K562 (cell line): ENCODE measurements at regions not wholly inside any gene's neighbourhood (a gene's known extent, or its start where the extent isn't known, plus 50 kb on each side); places are given as distances from the start of the nearest gene placed in this dataset.

ENCODE experiments used
- ATAC-seq: fragments of 200-7000 bp; cut with Tn5 transposase; 3 replicates; pipeline ENCODE4 v1.9.1; 2020; ENCODE audit warnings: moderate library complexity
- BruUV-seq: library from RNA; stranded (reverse); fragments of 400-500 nt; replicated peaks from 2 replicates; lab custom pipeline; 2021; lab: Mats Ljungman, UMichigan
- CTCF ChIA-PET: fragments of 300-600 bp; formaldehyde crosslinking; extraction: SDS; loops from one replicate; lab custom pipeline; 2021; ENCODE audit warnings: low intra/inter-chr PET ratio; lab: Yijun Ruan, JAX
- POLR2A ChIA-PET: fragments of 300-600, 350-650 bp; sonication (Branson Sonifier 250); formaldehyde crosslinking; extraction: SDS; loops from one replicate; lab custom pipeline; 2021; ENCODE audit warnings: antibody characterized with exemption, inconsistent platforms; lab: Yijun Ruan, JAX
- DNase-seq, 4 experiments: peaks; one replicate each; pipeline versions ENCODE4 v3.0.0 to v3.0.0-alpha.2; 2011 to 2018; ENCODE audit warnings: low spot score in 3 of 4, mixed read lengths in 3 of 4; ENCODE audit errors: extremely low read depth in 1 of 4
- FAIRE-seq: peaks from 2 replicates; lab custom pipeline; 2011; peaks lifted over from hg19 to GRCh38; lab: Jason Lieb, UNC
- H2AFZ ChIP-seq: 2 replicates; pipeline ENCODE4 v1.6.0; 2011; ENCODE audit warnings: low read depth, low read length, control low read depth, inconsistent platforms
- H3K27ac ChIP-seq: fragments of 200-600 bp; 3 replicates; pipeline ENCODE4 v1.8.0; 2011; ENCODE audit warnings: low read depth, mild to moderate bottlenecking, control low read depth, inconsistent platforms, low read length, moderate library complexity, mixed read lengths; ENCODE audit errors: extremely low read depth
- H3K27me3 ChIP-seq, 2 experiments: fragments of 300-600 bp in 1 of 2; 2 replicates in 1 of 2; 3 replicates in 1 of 2; pipeline versions ENCODE4 v1.6.0 to v1.8.0; 2011; ENCODE audit warnings: inconsistent platforms in 2 of 2, low read length in 2 of 2, mild to moderate bottlenecking in 1 of 2, mixed read lengths in 1 of 2, moderate library complexity in 1 of 2; ENCODE audit not compliant: control insufficient read depth in 2 of 2, insufficient read depth in 2 of 2
- H3K36me3 ChIP-seq: fragments of 300-600 bp; 3 replicates; pipeline ENCODE4 v1.8.0; 2011; ENCODE audit warnings: mild to moderate bottlenecking, low read length, inconsistent platforms; ENCODE audit not compliant: control insufficient read depth, insufficient read depth
- H3K4me1 ChIP-seq, 2 experiments: fragments of 200-600 bp in 1 of 2; replicated peaks in 1 of 2; 2 replicates in 1 of 2; 3 replicates in 1 of 2; pipeline versions ENCODE4 v1.5.1 to v1.8.0; 2011; ENCODE audit warnings: inconsistent platforms in 2 of 2, low read length in 2 of 2, mild to moderate bottlenecking in 1 of 2, mixed read lengths in 1 of 2, moderate library complexity in 1 of 2; ENCODE audit not compliant: control insufficient read depth in 2 of 2, insufficient read depth in 2 of 2
- H3K4me2 ChIP-seq: 2 replicates; pipeline ENCODE4 v1.6.1; 2011; ENCODE audit warnings: low read length, control low read depth, inconsistent platforms, mixed read lengths; ENCODE audit not compliant: insufficient read depth
- H3K4me3 ChIP-seq: fragments of 200-600 bp; sonication (generic), shearing (Covaris generic); 2 replicates; pipeline ENCODE4 v1.5.1; 2016; ENCODE audit warnings: control low read depth, inconsistent platforms
- H3K79me2 ChIP-seq: fragments of 200-600 bp; 3 replicates; pipeline ENCODE4 v1.8.0; 2011; ENCODE audit warnings: low read length, inconsistent platforms; ENCODE audit not compliant: control insufficient read depth, insufficient read depth
- H3K9ac ChIP-seq, 2 experiments: 2 replicates each; pipeline versions ENCODE4 v1.6.0 to v1.6.1; 2011; ENCODE audit warnings: low read depth in 2 of 2, low read length in 2 of 2, control low read depth in 1 of 2, inconsistent platforms in 1 of 2, mild to moderate bottlenecking in 1 of 2, mixed read lengths in 1 of 2; ENCODE audit not compliant: insufficient read depth in 1 of 2
- H3K9me1 ChIP-seq: one replicate; pipeline ENCODE4 v1.6.0; 2011; ENCODE audit warnings: inconsistent platforms, mild to moderate bottlenecking, low read length, moderate library complexity; ENCODE audit not compliant: control insufficient read depth, insufficient read depth
- H3K9me3 ChIP-seq: replicated peaks from 2 replicates; pipeline ENCODE4 v1.5.1; 2011; ENCODE audit warnings: low read depth, low read length, inconsistent platforms; ENCODE audit not compliant: control insufficient read depth, insufficient read depth
- H4K20me1 ChIP-seq: replicated peaks from 2 replicates; pipeline ENCODE4 v1.6.1; 2011; ENCODE audit warnings: low read length, inconsistent platforms, mixed read lengths; ENCODE audit not compliant: control insufficient read depth, insufficient read depth
- KLF6 ChIP-seq: fragments of 250-450 bp; sonication (Bioruptor Pico); IDR thresholded peaks from 2 replicates; pipeline ENCODE4 v1.4.0; 2020; ENCODE audit warnings: mild to moderate bottlenecking, moderate library complexity, borderline replicate concordance
- MLLT1 ChIP-seq, 2 experiments: fragments of 450-650 bp; IDR thresholded peaks; 2 replicates each; pipeline ENCODE4 v1.6.1; 2016
- PML ChIP-seq: IDR thresholded peaks from 2 replicates; pipeline ENCODE4 v1.6.1; 2012; ENCODE audit warnings: low read length, inconsistent platforms
- ZBTB11 ChIP-seq, 3 experiments: fragments of 200-800 bp in 1 of 3; fragments of 250-450 bp in 1 of 3; fragments of 450-650 bp in 1 of 3; sonication (Bioruptor Pico) in 1 of 3; sonication (Bioruptor generic) in 1 of 3; formaldehyde crosslinking in 1 of 3; IDR thresholded peaks; 2 replicates each; pipeline versions ENCODE4 v1.6.1 to v1.8.0; 2016 to 2022; ENCODE audit warnings: mild to moderate bottlenecking in 2 of 3, missing genetic modification characterization in 2 of 3, missing compliant biosample characterization in 1 of 3, moderate library complexity in 1 of 3
- ZNF518B ChIP-seq: fragments of 250-450 bp; sonication (Bioruptor Pico); IDR thresholded peaks from 2 replicates; pipeline ENCODE4 v1.5.0; 2021; ENCODE audit warnings: mild to moderate bottlenecking, moderate library complexity
- WGBS: fragments of 100-300 bp; shearing (Covaris generic); methylation state at CpG from one replicate; pipeline ENCODE4 v1.1.6; 2016; ENCODE audit warnings: low coverage, mixed read lengths; ENCODE audit not compliant: insufficient coverage; ENCODE audit errors: missing lambda C conversion rate; 5-methylcytosine and 5-hydroxymethylcytosine counted together
- in situ Hi-C: fragments of 300-500 bp; cut with MboI; formaldehyde crosslinking; loops from 4 replicates; pipeline ENCODE4 v1.15.0; 2018; ENCODE audit warnings: inconsistent platforms, mixed read lengths
- intact Hi-C: fragments of 100-400 bp; cut with micrococcal nuclease; formaldehyde crosslinking; loops from 2 replicates; pipeline ENCODE4 v1.14.2; 2022

GRCh38 chr18:66105016-66105415 lies 354.2 kb downstream of the CDH7 start:
- Histone ChIP-seq H3K9ac (no peak overlapping the region), H3K36me3 (no peaks in the 10 kb centered on the region), H3K27me3 (no peaks in the 10 kb centered on the region), H3K4me3 (no peak overlapping the region), H3K9me1 (no peaks in the 10 kb centered on the region), H3K4me2 (no peak overlapping the region), H3K27ac (no peak overlapping the region), H3K4me1 (no peaks in the 10 kb centered on the region), H3K9me3 (no peaks in the 10 kb centered on the region), H2AFZ (no peak overlapping the region), H4K20me1 (no peaks in the 10 kb centered on the region), H3K79me2 (no peaks in the 10 kb centered on the region)
- POLR2A ChIA-PET, result no interaction called here
- no peak for TF ChIP-seq ZNF518B
- TF ChIP-seq PML, result no peak
- CTCF ChIA-PET, result no interaction called here
- FAIRE-seq, result no peak
- BruUV-seq, result no TSS peak
- WGBS, result 10% methylated on average over 4 of the region's 4 CpGs
- DNase-seq, result no peak
- no peak for ATAC-seq
- in situ Hi-C loops (no loop called here), intact Hi-C loops (no loop called here)

DNA sequence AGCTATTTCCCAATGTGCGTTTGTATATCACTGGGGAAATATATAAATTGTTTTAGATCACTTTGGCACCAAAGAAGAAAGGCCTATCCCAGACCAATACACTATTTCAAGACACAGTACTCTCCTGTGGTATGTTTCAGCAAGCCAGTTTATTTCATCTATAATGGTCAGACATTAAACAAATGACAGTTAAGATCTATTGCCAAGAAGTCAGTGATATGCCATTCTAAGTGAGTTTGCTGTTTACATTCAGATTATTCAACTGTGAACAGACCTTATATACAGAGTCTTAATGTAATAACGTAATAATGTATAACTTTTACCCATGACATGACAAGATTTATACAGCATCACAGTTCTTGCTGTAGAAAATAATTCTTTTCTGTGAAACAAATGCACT lies 352.7 kb downstream of the CDH7 start:
- CTCF ChIA-PET, result no interaction called here
- no peaks in the 10 kb centered on the region for H3K9me1 ChIP-seq
- H3K4me1 ChIP-seq, result no peaks in the 10 kb centered on the region
- no peaks in the 10 kb centered on the region for H3K36me3 ChIP-seq
- POLR2A ChIA-PET, result no interaction called here
- no peak overlapping the region for H3K4me2 ChIP-seq
- TF ChIP-seq ZBTB11 (CRISPR knock-in tag; IDR thresholded peaks at IDR 0.05) (no peak), MLLT1 (IDR thresholded peaks at IDR 0.05) (no peak), KLF6 (no peak)
- no TSS peak for BruUV-seq
- no peak overlapping the region for H3K27ac ChIP-seq
- intact Hi-C loops, result no loop called here
- no peak overlapping the region for H2AFZ ChIP-seq
- FAIRE-seq (no peak), ATAC-seq (no peak), DNase-seq (no peak)
- H3K9me3 ChIP-seq, result no peaks in the 10 kb centered on the region
- H3K4me3 ChIP-seq, result no peak overlapping the region
- in situ Hi-C loops, result no loop called here
- no peaks in the 10 kb centered on the region for H4K20me1 ChIP-seq
- 13% methylated on average over 2 of the region's 2 CpGs for WGBS
- no peaks in the 10 kb centered on the region for H3K79me2 ChIP-seq
- no peaks in the 10 kb centered on the region for H3K27me3 ChIP-seq
- H3K9ac ChIP-seq, result no peak overlapping the region
